IPS DF 6.9 (cell line): ENCODE measurements at regions not wholly inside any gene's neighbourhood (a gene's known extent, or its start where the extent isn't known, plus 50 kb on each side); places are given as distances from the start of the nearest gene placed in this dataset.
A peak's percentile ranks its signal among the peaks of the same experiment; 100 is the strongest.

Experiments used
- DNase-seq: peaks from one replicate; pipeline ENCODE4 v3.0.0-alpha.2; 2013; ENCODE audit warnings: low read depth, low spot score
- H3K27ac ChIP-seq: one replicate; pipeline ENCODE4 v1.5.1; 2013; ENCODE audit warnings: low read length, control low read depth
- H3K27me3 ChIP-seq: 2 replicates; pipeline ENCODE4 v1.6.1; 2013; ENCODE audit warnings: mild to moderate bottlenecking, low read length; ENCODE audit not compliant: control insufficient read depth, insufficient read depth
- H3K36me3 ChIP-seq: 2 replicates; pipeline ENCODE4 v1.6.1; 2013; ENCODE audit warnings: low read length; ENCODE audit not compliant: control insufficient read depth, insufficient read depth
- H3K4me1 ChIP-seq: 2 replicates; pipeline ENCODE4 v1.6.1; 2013; ENCODE audit warnings: low read length; ENCODE audit not compliant: control insufficient read depth, insufficient read depth
- H3K4me3 ChIP-seq: 2 replicates; pipeline ENCODE4 v1.5.1; 2013; ENCODE audit warnings: mild to moderate bottlenecking, low read length
- H3K9me3 ChIP-seq: 2 replicates; pipeline ENCODE4 v1.6.1; 2013; ENCODE audit warnings: low read length, inconsistent platforms; ENCODE audit not compliant: control insufficient read depth, insufficient read depth
- WGBS: extraction: QIAGEN DNeasy Blood & Tissue Kit; methylation state at CpG from one replicate; pipeline ENCODE4 v1.1.7; 2013; ENCODE audit warnings: mixed read lengths, missing lambda C conversion rate; ENCODE audit not compliant: insufficient read length, insufficient coverage; 5-methylcytosine and 5-hydroxymethylcytosine counted together

DNA sequence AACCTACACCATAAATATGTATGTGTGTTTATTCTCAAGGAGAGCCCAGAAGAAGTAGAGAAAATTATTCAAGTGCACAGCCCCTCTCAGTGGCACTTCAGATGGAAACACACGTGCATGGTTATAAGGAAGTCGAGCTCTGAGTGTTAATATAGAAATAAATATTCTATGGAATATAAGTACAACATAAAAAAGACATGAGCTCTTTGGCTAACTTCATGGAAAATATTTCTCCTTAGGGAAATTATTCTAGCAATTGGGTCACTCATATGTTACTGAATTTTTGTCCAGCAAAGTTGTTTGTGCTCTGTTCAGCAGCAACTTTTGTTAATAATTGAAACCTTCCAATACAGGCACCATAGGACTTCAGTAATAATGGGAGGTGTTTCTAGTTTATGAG is 939.0 kb downstream of the LRFN5 start:
- Histone ChIP-seq H3K27me3 (no peaks in the 10 kb centered on the region), H3K4me1 (no peaks in the 10 kb centered on the region), H3K9me3 (no peaks in the 10 kb centered on the region), H3K27ac (no peak overlapping the region), H3K4me3 (no peak overlapping the region), H3K36me3 (no peaks in the 10 kb centered on the region)
- no CpG with 5 or more reads among the region's 2 CpGs for WGBS
- DNase-seq, result no peak

DNA sequence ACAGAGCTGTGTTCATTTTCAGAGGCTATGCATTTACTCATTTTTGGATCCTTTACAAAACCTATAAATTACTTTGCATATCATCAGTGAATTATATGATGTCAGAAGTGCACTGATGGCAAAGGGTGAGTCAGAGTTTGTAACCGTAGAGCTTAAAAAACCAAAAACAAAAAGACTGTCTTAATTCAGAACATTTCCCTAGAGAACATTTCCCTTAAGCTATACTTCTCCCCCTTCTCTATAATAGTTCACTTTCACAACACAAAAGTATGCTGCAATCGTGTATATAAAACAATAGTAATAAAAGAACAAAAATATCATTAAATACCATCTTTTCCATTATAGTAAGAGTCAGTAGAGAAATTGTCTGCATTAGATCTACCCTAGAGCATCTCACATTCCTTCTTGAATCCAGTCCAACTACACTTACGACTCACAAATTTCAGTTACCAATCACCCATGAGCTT is 934.9 kb downstream of the LRFN5 start:
- no peaks in the 10 kb centered on the region for H3K27me3 ChIP-seq
- no peaks in the 10 kb centered on the region for H3K9me3 ChIP-seq
- H3K27ac ChIP-seq, result no peak overlapping the region
- no peak for DNase-seq
- no peak overlapping the region for H3K4me3 ChIP-seq
- no CpG with 5 or more reads among the region's 3 CpGs for WGBS
- no peaks in the 10 kb centered on the region for H3K36me3 ChIP-seq
- no peaks in the 10 kb centered on the region for H3K4me1 ChIP-seq

DNA sequence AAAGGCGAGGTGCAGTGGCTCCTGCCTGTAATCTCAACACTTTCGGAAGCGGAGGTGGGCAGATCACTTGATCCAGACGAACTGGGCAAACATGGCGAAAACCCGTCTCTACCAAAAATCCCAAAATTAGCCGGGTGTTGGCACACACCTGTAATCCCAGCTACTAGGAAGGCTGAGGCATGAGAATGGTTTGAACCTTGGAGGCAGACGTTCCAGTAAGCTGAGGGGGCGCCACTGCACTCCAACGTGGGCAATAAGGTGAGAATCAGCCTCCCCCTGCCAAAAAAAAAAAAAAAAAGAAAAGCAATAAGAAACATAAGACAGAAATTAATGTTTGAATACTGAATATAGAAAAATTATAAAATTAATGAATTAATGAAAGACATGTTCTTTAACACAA is 928.7 kb downstream of the LRFN5 start:
- DNase-seq, result no peak

GRCh38 chr14:42533476-42533875 is 926.8 kb downstream of the LRFN5 start:
- H3K4me3 ChIP-seq, result no peak overlapping the region
- no peak overlapping the region for H3K27ac ChIP-seq
- no peak for DNase-seq
- no peaks in the 10 kb centered on the region for H3K36me3 ChIP-seq
- H3K4me1 ChIP-seq, result no peaks in the 10 kb centered on the region
- no peaks in the 10 kb centered on the region for H3K9me3 ChIP-seq
- H3K27me3 ChIP-seq, result no peaks in the 10 kb centered on the region
- WGBS, result no CpG with 5 or more reads among the region's 1 CpG

More for the DNA sequence above, 928.7 kb downstream of the LRFN5 start:
- no peak overlapping the region for H3K27ac ChIP-seq
- H3K4me3 ChIP-seq, result no peak overlapping the region
- no peaks in the 10 kb centered on the region for H3K36me3 ChIP-seq
- H3K27me3 ChIP-seq, result no peaks in the 10 kb centered on the region
- no CpG with 5 or more reads among the region's 10 CpGs for WGBS
- H3K9me3 ChIP-seq, result no peaks in the 10 kb centered on the region
- no peaks in the 10 kb centered on the region for H3K4me1 ChIP-seq

- Histone ChIP-seq H3K27me3 (no peaks in the 10 kb centered on the region), H3K36me3 (no peaks in the 10 kb centered on the region), H3K9me3 (no peaks in the 10 kb centered on the region), H3K4me3 (no peak overlapping the region), H3K4me1 (peaks cover 1% of the 10 kb centered on the region; the same call in 1 of the 2 replicates), H3K27ac (no peak overlapping the region)
- DNase-seq, result no peak
- no CpG with 5 or more reads among the region's 2 CpGs for WGBS
Measured at GRCh38 chr14:42532194-42532593, 925.5 kb downstream of the LRFN5 start.

GRCh38 chr14:42527141-42527540 is 920.5 kb downstream of the LRFN5 start:
- no peak for DNase-seq
- WGBS, result no CpG with 5 or more reads among the region's 2 CpGs
- Histone ChIP-seq H3K4me1 (peaks cover 4% of the 10 kb centered on the region; the same call in 1 of the 2 replicates), H3K36me3 (no peaks in the 10 kb centered on the region), H3K27ac (no peak overlapping the region), H3K27me3 (no peaks in the 10 kb centered on the region), H3K4me3 (no peak overlapping the region), H3K9me3 (no peaks in the 10 kb centered on the region)

- H3K36me3 ChIP-seq, result no peaks in the 10 kb centered on the region
- no CpG with 5 or more reads among the region's 2 CpGs for WGBS
Measured at GRCh38 chr14:42523666-42524065, 917.0 kb downstream of the LRFN5 start.

GRCh38 chr14:42517806-42518500 is 911.3 kb downstream of the LRFN5 start:
- no peaks in the 10 kb centered on the region for H3K9me3 ChIP-seq
- DNase-seq, result no peak

More at GRCh38 chr14:42523666-42524065, 917.0 kb downstream of the LRFN5 start:
- Histone ChIP-seq H3K27ac (no peak overlapping the region), H3K27me3 (no peaks in the 10 kb centered on the region), H3K9me3 (no peaks in the 10 kb centered on the region), H3K4me3 (no peak overlapping the region), H3K4me1 (peaks cover 4% of the 10 kb centered on the region; the same call in 1 of the 2 replicates)
- no peak for DNase-seq

DNA sequence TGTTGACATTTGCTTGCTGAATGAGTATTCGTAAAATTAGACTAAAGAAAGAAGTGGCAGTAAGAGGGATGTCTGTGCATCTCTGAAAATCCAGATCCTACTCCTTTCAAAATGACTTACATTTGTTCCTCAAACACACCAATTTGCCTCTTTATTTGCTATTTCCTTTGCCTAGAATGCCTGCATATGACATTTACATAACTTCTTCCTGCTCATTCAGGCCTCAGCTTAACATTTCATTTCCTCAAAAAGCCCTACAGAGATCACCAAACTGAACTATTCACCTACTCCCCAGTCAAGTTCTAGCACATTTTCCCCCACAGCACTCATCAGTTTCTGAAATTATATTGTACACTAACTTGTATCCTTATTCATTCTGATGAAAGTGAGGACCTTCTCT is 907.2 kb downstream of the LRFN5 start:
- H3K36me3 ChIP-seq, result no peaks in the 10 kb centered on the region
- no CpG with 5 or more reads among the region's 1 CpG for WGBS
- H3K27ac ChIP-seq, result peak overlapping the region; percentile 53
- DNase-seq, result no peak
- no peaks in the 10 kb centered on the region for H3K4me1 ChIP-seq
- no peaks in the 10 kb centered on the region for H3K27me3 ChIP-seq
- H3K4me3 ChIP-seq, result no peak overlapping the region
- no peaks in the 10 kb centered on the region for H3K9me3 ChIP-seq

More at GRCh38 chr14:42517806-42518500, 911.3 kb downstream of the LRFN5 start:
- Histone ChIP-seq H3K4me1 (no peaks in the 10 kb centered on the region), H3K27me3 (no peaks in the 10 kb centered on the region), H3K4me3 (no peak overlapping the region), H3K27ac (no peak overlapping the region), H3K36me3 (no peaks in the 10 kb centered on the region)
- WGBS, result no CpG with 5 or more reads among the region's 2 CpGs

- Histone ChIP-seq H3K27me3 (no peaks in the 10 kb centered on the region), H3K36me3 (no peaks in the 10 kb centered on the region), H3K4me3 (no peak overlapping the region), H3K27ac (no peak overlapping the region), H3K9me3 (no peaks in the 10 kb centered on the region), H3K4me1 (no peaks in the 10 kb centered on the region; the same call in 1 of the 2 replicates)
- no CpG with 5 or more reads among the region's 1 CpG for WGBS
- no peak for DNase-seq
Measured at GRCh38 chr14:42510071-42510470, 903.4 kb downstream of the LRFN5 start.
